ENCODE measurements at regions not wholly inside any gene's neighbourhood (a gene's known extent, or its start where the extent isn't known, plus 50 kb on each side); places are given as distances from the start of the nearest gene placed in this dataset.

DNA sequence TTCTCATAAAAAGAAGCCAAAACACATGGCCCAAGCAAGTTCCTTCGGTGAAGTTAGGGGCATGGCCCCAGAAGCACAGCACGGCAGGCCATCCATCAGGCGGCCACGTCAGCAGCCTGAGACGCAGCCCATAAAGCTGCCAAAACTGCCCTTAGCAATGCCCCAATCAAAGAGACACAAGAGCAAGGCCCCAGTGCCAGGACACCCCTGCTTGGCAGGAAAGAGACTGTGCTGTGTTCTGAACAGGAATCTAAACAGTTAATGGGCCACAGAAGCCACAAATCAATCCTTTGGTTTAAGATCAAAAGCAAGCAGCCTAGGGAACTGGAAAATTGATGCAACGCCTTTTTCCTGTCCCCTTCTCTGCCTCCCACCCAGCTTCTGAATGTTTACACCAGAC is 497.0 kb upstream of the USP24 start:
- no peak for TF ChIP-seq EGR1 (IDR thresholded peaks at IDR 0.05)
- no peak for TF ChIP-seq ZBTB7A (IDR thresholded peaks at IDR 0.05; ENCODE audit: low read depth)
